Adrenal gland (tissue), 5 donors: ENCODE measurements at regions not wholly inside any gene's neighbourhood (a gene's known extent, or its start where the extent isn't known, plus 50 kb on each side); places are given as distances from the start of the nearest gene placed in this dataset.

Experiments used
- CTCF ChIP-seq, 6 experiments: fragments of 450-650 bp in 4 of 6; fragments of 200-600 bp in 2 of 6; sonication (generic) in 1 of 6; IDR thresholded peaks; 1 replicate in 5 of 6; 2 replicates in 1 of 6; pipeline versions ENCODE4 v1.5.1 to v1.8.0; 2016 to 2021; ENCODE audit warnings: antibody characterized with exemption in 6 of 6, mild to moderate bottlenecking in 2 of 6, moderate library complexity in 1 of 6
- POLR2A ChIP-seq, 2 donors: fragments of 450-650 bp; IDR thresholded peaks; one replicate each; pipeline ENCODE4 v1.6.1; 2017; ENCODE audit warnings: antibody characterized with exemption in 2 of 2, mild to moderate bottlenecking in 2 of 2, moderate library complexity in 1 of 2
- donor health status: DM: no; HTN: no; CAD: no.

DNA sequence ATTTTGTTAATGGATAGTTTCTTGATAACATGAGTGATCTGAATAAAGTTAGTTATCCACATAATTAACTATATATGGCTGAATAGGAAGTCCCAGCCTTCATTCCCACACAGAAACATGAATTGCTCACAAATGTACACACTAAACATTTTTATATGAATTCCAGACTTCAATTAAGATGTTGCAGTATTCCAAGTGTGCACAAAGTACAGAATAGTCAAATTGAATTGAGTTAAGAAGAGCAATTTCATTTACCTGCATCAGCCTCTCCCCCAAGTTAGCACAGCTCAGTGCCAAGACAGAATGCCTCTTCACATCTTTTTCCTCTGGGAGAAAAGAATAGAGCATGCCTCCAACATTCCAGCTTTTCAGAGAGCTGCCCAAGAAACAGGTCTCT lies 207.0 kb upstream of the SAMSN1 start:
- TF ChIP-seq CTCF (IDR thresholded peaks at IDR 0.05) (no peak), POLR2A (IDR thresholded peaks at IDR 0.05) (no peak)
